ENCODE measurements at regions not wholly inside any gene's neighbourhood (a gene's known extent, or its start where the extent isn't known, plus 50 kb on each side); places are given as distances from the start of the nearest gene placed in this dataset.
"Not testable (repeated sequence)": the region's sequence is repeated elsewhere in the genome, so short reads cannot be mapped to it uniquely, and the experiment has no call there.

GRCh38 chr10:30537586-30537985, 92.0 kb downstream of the LYZL2 start:
- H3K27me3 Mint-ChIP-seq (ENCODE audit: low read depth), result no peaks in the 10 kb centered on the region

GRCh38 chr10:30537158-30537557, 92.4 kb downstream of the LYZL2 start:
- not testable (repeated sequence) for H3K4me3 Mint-ChIP-seq (ENCODE audit: unreplicated experiment); H3K27me3 Mint-ChIP-seq (ENCODE audit: low read depth); H3K27ac Mint-ChIP-seq (ENCODE audit: unreplicated experiment); H3K9me3 Mint-ChIP-seq (ENCODE audit: low read depth); DNase-seq (ENCODE audit: low spot score); H3K36me3 Mint-ChIP-seq (ENCODE audit: low read depth)
- H3K4me1 Mint-ChIP-seq (ENCODE audit: low read depth), result peaks cover 20% of the 10 kb centered on the region

More at GRCh38 chr10:30537586-30537985, 92.0 kb downstream of the LYZL2 start:
- Mint-ChIP-seq H3K4me3 (ENCODE audit: unreplicated experiment) (no peak overlapping the region), H3K36me3 (ENCODE audit: low read depth) (no peaks in the 10 kb centered on the region), H3K4me1 (ENCODE audit: low read depth) (peaks cover 24% of the 10 kb centered on the region), H3K9me3 (ENCODE audit: low read depth) (no peaks in the 10 kb centered on the region), H3K27ac (ENCODE audit: unreplicated experiment) (no peak overlapping the region)
- no peak for TF ChIP-seq CTCF (IDR thresholded peaks at IDR 0.05)
- no peak for DNase-seq (ENCODE audit: low spot score)

GRCh38 chr10:30536578-30536977, 93.0 kb downstream of the LYZL2 start:
- H3K27me3 Mint-ChIP-seq (ENCODE audit: low read depth), result no peaks in the 10 kb centered on the region
- H3K4me3 Mint-ChIP-seq (ENCODE audit: unreplicated experiment), result no peak overlapping the region
- TF ChIP-seq CTCF (IDR thresholded peaks at IDR 0.05), result no peak
- no peak overlapping the region for H3K27ac Mint-ChIP-seq (ENCODE audit: unreplicated experiment)
- DNase-seq (ENCODE audit: low spot score), result no peak
- H3K9me3 Mint-ChIP-seq (ENCODE audit: low read depth), result no peaks in the 10 kb centered on the region
- peaks cover 17% of the 10 kb centered on the region for H3K4me1 Mint-ChIP-seq (ENCODE audit: low read depth)
- H3K36me3 Mint-ChIP-seq (ENCODE audit: low read depth), result no peaks in the 10 kb centered on the region

GRCh38 chr10:30535677-30536076, 93.9 kb downstream of the LYZL2 start:
- Mint-ChIP-seq H3K4me3 (ENCODE audit: unreplicated experiment) (no peak overlapping the region), H3K4me1 (ENCODE audit: low read depth) (peaks cover 17% of the 10 kb centered on the region), H3K27me3 (ENCODE audit: low read depth) (no peaks in the 10 kb centered on the region), H3K27ac (ENCODE audit: unreplicated experiment) (no peak overlapping the region), H3K9me3 (ENCODE audit: low read depth) (no peaks in the 10 kb centered on the region), H3K36me3 (ENCODE audit: low read depth) (no peaks in the 10 kb centered on the region)
- DNase-seq (ENCODE audit: low spot score), result no peak
- no peak for TF ChIP-seq CTCF (IDR thresholded peaks at IDR 0.05)

GRCh38 chr10:30534465-30535144, 94.9 kb downstream of the LYZL2 start:
- H3K27ac Mint-ChIP-seq (ENCODE audit: unreplicated experiment), result no peak overlapping the region
- no peak for DNase-seq (ENCODE audit: low spot score)
- H3K9me3 Mint-ChIP-seq (ENCODE audit: low read depth), result no peaks in the 10 kb centered on the region
- H3K27me3 Mint-ChIP-seq (ENCODE audit: low read depth), result no peaks in the 10 kb centered on the region
- H3K4me3 Mint-ChIP-seq (ENCODE audit: unreplicated experiment), result no peak overlapping the region
- peaks cover 14% of the 10 kb centered on the region for H3K4me1 Mint-ChIP-seq (ENCODE audit: low read depth)
- peak; percentile 91 for TF ChIP-seq CTCF (IDR thresholded peaks at IDR 0.05)
- no peaks in the 10 kb centered on the region for H3K36me3 Mint-ChIP-seq (ENCODE audit: low read depth)

All from chondrocyte (in vitro differentiated cells).